GM18505 (cell line): ENCODE measurements at regions not wholly inside any gene's neighbourhood (a gene's known extent, or its start where the extent isn't known, plus 50 kb on each side); places are given as distances from the start of the nearest gene placed in this dataset.

Experiments used
- ATAC-seq: cut with Tn5 transposase; IDR thresholded peaks from one replicate; pipeline ENCODE4 v1.9.1; 2021; ENCODE audit not compliant: unreplicated experiment
- POLR2A ChIP-seq: IDR thresholded peaks from 4 replicates; pipeline ENCODE4 v1.6.1; 2011; ENCODE audit warnings: borderline replicate concordance; ENCODE audit not compliant: insufficient read depth, insufficient read length; ENCODE audit errors: extremely low read depth

DNA sequence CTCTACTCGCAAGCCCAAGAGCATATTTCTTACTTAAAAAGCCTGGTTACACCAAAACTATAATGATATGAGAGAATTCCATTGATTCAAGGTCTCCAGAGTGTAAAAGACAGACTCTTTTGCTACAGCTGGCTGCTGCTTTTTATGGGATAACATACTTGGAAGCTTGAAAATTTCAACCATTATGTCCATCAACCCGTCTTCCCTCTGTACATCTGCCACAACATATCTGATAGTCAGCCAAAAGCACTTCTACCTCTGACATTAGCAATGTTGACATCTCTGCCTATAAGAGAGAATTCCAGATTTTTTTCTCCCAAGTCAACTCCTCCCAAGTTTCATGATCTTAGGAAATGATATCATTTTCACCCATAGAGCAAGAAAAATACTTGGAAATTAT lies 54.4 kb upstream of the IQCM start:
- no peak for TF ChIP-seq POLR2A
- ATAC-seq, result no peak

DNA sequence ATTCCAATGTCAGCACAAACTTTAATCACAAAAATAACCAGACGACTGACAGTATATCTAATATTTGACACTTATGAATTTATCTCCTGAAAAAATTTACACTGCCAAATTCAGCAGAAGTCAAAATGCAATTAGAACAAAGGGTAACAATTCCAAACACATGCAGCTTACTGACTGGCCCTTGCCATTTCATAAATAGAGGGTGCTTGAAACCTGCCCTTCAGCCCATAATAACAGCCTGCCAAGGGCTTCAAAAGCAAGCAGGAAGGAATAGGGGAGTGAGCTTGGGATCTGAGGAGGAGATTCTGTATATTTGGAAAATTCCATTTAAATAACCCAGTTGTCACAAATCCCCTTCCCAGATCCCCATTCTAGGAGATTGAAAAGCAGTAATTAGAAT lies 66.1 kb upstream of the IQCM start:
- no peak for TF ChIP-seq POLR2A
- ATAC-seq, result no peak

DNA sequence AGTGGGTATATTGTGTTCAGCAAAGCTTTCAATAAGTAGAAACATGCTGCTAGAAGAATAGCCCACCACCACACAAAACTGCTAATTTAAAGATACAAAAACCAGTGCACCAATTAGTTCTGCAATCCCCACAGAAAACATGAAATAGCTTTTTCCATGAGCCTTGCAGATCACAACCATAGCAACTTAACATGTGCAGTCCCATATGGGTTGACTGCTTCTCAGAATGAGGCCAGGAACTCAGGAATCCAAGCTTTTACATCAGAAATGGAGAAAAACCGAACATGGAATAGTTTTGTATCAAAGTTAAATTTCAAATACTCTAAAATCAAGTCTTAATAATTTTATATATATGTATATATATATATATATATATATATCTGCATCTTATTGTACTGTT lies 66.6 kb upstream of the IQCM start:
- ATAC-seq, result no peak
- no peak for TF ChIP-seq POLR2A

DNA sequence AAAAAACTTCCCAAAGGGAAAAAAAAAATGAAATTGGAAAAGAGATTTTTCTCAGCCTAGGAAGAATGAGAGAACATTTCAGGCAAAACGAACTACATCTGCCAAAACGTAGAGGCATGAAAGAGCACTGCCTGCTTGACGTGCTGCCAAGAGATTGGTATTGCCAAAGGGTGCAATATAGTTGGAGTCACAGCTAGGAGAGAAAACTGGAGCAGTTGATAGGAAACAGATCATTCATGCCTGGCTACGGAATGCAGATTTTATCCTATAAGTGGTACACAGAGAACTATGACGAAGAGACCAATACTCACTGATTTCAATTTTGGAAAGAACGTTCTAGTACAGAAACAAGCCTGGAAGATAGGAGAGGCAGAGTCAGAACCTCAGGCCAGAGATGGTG lies 68.4 kb upstream of the IQCM start:
- no peak for ATAC-seq
- TF ChIP-seq POLR2A, result no peak

DNA sequence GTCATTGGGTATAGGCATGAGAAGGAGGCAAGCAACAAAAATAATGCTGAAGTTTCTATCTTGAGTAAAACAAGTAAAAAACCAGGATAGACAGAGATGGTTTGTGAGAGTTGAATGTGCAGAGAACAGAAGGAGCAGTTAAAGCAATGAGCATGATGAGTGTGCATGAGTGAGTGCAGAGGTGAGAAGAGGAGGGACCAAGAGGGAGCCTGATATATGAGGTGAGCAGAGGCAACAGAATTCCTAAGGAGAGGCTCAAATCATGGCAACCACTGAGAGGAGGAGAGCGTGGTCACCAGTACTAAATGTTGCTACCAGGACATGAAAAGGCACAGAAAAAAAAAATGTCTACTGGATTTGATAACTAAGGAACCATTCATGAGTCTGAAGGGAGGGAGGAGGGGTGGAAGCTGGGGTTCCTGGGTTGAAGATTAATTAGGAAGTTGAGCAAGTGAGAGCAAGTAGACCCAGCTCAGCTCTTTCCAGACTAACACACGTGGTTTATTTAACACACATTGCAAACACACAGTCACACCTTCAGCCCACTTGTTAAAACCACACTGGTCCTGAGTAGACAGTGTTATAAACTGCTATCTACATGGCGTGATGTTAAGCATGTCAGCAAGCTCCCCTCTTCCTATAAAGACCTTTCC lies 69.0 kb upstream of the IQCM start:
- no peak for TF ChIP-seq POLR2A
- ATAC-seq, result no peak

DNA sequence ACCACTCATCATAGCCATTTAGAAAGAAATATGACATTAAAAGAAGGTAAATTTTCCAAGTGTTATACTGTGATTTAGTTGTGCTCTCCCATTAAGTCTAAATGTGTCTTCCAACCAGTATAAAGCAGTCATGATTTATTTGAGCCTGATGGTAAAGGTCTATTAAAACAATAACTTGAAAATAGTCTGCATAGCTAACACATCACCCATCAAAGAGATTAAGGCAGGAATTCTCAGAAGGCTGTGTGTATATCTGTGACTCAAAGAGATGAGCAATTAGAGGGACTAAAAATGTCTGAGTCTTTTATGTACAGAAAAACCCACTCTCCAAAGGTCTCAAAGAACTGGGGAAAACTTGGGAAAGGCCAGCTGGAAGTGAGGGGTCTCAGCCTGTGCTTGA lies 70.3 kb upstream of the IQCM start:
- no peak for ATAC-seq
- TF ChIP-seq POLR2A, result no peak

DNA sequence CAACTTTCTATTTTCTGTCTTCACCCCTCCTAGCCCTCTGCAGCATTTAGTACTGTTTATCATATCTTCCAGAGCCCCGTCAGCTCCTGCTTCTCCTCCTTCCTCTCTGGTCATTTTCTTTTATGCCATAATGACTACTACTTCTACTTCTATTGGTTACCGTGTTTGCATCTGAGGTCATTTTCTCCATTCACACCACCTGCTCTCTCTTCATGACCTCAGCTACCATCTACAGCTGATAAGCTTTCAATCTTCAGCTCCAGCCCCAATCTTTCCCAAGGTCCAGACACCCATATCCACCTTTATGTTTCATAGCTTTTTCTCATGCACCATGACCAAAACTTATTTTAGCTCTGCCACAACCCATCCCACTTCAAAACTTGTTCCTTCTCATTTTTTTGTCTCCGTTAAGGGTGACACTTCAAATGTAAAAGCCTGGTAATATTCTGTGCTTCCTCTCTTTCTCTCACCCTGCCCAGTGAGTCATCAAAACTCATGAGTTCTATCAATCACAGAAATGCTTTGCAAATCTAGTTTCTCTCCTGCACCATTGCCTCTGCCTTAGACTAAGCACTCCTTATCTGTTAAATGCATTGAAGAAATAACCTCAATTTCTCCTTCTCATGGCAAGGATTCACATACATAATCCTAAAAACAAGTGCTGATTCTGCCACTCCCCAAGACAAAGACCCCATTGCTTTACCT lies 71.3 kb upstream of the IQCM start:
- no peak for TF ChIP-seq POLR2A
- no peak for ATAC-seq

DNA sequence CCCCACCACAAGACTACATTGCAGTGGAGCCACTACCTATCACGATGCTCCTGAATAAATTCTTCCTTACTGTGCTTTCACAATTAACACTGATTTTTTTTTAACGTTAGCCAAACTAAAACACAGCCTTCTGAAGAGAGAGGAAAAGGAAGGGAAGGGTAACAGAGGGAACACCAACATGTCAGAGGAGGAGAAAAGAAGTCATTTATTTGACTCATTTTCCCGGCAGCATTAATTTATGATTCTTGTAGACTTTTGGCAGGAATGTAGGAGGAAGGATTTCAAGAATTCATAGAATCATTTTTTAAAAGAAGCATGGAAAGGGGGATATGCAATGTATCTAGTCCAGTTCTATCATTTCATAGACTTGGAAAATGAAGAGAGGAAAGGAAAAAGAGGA lies 74.3 kb upstream of the IQCM start:
- TF ChIP-seq POLR2A, result no peak
- ATAC-seq, result no peak

DNA sequence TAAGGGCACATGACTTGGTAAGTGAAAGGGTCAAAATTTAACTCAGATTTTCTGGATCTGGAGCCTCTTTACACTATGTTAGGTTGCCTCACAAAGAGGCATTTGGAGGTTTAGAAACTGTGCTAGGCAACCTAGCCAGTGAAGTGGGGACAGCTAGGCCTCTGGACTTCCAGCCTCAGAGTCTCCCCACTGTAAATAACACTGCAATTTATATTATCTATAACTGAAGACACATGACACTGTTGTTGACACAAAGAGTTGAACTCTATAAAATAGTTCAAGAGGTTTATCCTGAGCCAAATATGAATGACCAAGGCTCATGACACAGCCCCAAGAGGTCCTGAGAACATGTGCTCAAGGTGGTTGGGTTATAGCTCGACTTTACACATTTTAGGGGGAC lies 74.9 kb upstream of the IQCM start:
- TF ChIP-seq POLR2A, result no peak

DNA sequence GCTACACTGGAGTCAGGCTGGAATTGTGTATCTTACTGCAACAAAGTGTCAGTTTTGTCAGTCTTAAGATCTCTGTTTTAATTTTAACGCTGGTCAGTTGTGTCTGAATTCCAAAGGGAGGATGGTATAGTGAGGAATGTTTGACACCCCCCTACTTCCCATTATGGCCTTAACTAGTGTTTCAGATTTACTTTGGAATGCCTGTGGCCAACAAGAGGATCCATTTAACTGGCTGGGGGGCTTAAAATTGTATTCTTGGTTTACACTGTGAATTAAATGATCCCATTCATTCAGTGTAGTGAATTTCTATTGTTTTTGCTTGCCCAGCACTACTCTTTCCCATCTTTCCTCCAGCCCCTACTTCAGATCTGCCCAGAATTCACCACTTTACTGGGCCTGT lies 75.8 kb upstream of the IQCM start:
- ATAC-seq, result no peak
- TF ChIP-seq POLR2A, result no peak

More for the DNA sequence above, 74.9 kb upstream of the IQCM start:
- no peak for ATAC-seq

DNA sequence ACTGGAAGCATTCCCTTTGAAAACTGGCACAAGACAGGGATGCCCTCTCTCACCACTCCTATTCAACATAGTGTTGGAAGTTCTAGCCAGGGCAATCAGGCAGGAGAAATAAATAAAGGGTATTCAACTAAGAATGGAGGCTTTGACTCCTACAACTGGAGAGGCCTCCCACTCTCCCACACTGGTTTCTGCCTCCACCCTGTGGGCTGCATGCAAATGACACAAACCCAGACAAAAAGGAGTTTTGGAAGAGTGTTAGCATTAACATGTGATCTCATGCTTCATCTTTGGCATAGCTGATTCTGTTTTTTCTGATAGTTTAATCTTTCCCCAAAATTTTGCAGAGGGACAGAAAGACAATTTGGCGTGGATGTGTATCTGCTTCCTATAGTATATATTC lies 80.8 kb upstream of the IQCM start:
- TF ChIP-seq POLR2A, result no peak
- no peak for ATAC-seq

DNA sequence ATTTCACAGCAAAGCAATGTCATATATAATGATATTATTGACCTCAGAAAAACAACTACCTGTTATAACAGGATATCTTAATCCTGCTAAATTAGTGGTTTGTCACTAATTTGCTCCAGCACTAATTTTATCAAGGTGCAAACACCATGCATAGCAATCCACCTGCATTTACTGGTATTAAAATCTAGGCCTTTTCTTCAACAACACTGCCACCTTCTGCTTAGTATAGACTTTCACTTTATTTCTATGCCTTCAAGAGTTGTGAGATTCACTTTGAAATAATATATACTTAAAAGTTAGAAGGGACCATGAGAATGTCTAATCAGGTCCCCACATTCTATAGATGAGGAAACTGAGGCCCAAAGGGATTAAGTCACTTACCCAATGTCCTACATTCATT lies 82.1 kb upstream of the IQCM start:
- no peak for TF ChIP-seq POLR2A
- no peak for ATAC-seq

DNA sequence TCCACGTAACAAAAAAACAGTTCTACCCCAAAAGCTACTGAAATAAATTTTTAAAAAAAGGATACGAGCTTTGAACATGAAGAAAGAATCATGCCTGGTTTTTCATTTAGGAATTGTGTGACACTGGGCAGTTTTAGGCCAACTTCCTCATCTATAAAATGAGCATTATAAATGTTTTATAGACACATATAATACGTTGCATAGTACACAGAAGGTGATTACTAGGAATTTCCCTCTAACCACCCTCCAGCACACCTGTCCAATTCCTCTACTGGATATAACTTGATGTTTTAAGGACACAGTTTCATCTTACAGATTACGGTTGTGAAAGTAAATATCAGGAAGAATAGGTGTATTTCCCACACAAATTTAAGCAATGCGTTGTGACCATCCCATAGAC lies 85.5 kb upstream of the IQCM start:
- no peak for ATAC-seq
- TF ChIP-seq POLR2A, result no peak

DNA sequence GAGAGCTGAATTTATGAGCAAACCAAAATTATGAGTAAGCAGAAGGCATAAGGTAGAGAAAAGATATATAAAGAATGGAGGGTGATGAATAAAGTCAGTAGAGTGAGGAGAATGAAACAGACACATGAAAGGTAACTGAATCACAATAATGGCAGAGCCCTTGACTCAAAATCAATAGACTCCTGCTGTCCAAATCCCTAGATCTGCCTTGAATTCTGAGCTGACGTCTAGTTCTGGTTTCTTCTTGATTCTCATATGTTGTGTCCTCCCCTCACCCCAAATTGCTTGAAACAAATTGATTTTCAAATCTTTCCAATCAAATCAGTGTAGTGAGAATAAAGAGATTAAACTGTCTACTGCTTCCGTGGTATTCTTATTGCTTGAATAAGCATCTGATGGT lies 86.6 kb upstream of the IQCM start:
- ATAC-seq, result no peak

DNA sequence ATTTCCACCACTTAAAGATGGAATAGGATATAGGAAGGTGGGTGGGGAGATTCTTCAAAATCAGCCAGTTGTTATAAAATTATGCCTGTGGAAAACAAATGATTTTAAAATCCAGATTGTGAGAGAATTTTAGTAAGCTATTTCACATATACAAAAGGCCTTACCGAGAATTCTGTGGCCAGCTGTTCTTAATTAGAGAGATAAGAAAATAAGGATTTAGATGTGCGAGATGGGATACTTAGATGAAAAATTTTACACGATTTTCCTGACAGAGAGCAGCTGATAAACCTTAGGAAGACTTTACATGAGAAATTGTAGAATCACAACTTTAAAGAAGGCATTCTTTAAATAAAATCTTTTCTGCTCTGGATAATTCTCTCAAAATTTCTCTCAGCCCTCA lies 94.5 kb upstream of the IQCM start:
- ATAC-seq, result no peak
- no peak for TF ChIP-seq POLR2A

More for the DNA sequence above, 86.6 kb upstream of the IQCM start:
- no peak for TF ChIP-seq POLR2A

DNA sequence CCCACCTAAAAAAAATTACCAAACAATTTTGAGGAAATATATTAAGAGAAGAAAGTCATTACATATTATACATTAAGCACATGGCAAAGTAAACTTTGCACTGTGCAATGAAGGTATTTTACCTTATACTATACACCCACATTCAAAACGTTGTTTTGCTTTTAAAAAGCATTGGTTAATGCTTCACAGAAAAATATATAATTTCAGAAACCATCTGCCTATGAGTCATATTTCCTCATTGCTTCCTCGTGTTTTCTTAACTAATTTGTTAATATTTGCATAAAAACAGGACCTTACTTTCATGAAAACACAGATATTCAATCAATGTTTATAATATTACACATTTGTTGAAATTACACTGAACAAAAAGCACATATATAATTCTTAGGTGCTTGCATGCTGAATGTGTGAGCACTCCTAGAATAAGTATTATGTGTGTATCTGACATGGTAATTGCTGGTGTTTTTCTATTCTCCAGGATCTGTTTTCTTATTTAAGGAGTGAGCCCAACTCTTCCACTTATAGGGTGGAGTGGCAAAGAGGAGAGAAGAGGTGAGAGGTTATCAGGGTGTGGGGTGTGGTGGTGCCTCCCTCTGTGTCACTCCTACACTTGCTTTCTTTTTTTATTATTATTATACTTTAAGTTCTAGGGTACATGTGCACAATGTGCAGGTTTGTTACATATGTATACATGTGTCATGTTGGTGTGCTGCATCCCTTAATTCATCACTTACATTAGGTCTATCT lies 95.1 kb upstream of the IQCM start:
- TF ChIP-seq POLR2A, result no peak
- no peak for ATAC-seq
